Uterus (tissue), 3 donors: ENCODE measurements at regions not wholly inside any gene's neighbourhood (a gene's known extent, or its start where the extent isn't known, plus 50 kb on each side); places are given as distances from the start of the nearest gene placed in this dataset.

Source experiments
- DNase-seq, 2 donors: peaks; one replicate each; pipeline ENCODE4 v3.0.0-alpha.2; 2019 to 2020
- H3K27ac ChIP-seq, 2 donors: fragments of 200-600 bp; sonication (generic); 1 replicate in 1 of 2; 2 replicates in 1 of 2; pipeline ENCODE4 v1.5.1; 2016 to 2018
- H3K27me3 ChIP-seq, 2 donors: fragments of 200-600 bp; sonication (generic); one replicate each; pipeline ENCODE4 v1.5.1; 2018 to 2019; ENCODE audit warnings: control low read depth in 1 of 2
- H3K36me3 ChIP-seq, 2 donors: fragments of 200-600 bp; sonication (generic); one replicate each; pipeline ENCODE4 v1.5.1; 2019; ENCODE audit warnings: control low read depth in 1 of 2
- H3K4me1 ChIP-seq, 2 donors: fragments of 200-600 bp; sonication (generic); one replicate each; pipeline ENCODE4 v1.5.1; 2018 to 2019; ENCODE audit warnings: control low read depth in 1 of 2
- H3K4me3 ChIP-seq, 2 donors: fragments of 200-600 bp; sonication (generic); 1 replicate in 1 of 2; 2 replicates in 1 of 2; pipeline ENCODE4 v1.5.1; 2018 to 2019; ENCODE audit warnings: mild to moderate bottlenecking in 1 of 2
- H3K9me3 ChIP-seq, 2 donors: fragments of 200-600 bp; sonication (generic); one replicate each; pipeline ENCODE4 v1.5.1; 2019; ENCODE audit warnings: control low read depth in 1 of 2
- CTCF ChIP-seq, 4 experiments: fragments of 200-600 bp in 2 of 4; fragments of 450-650 bp in 2 of 4; sonication (generic) in 2 of 4; IDR thresholded peaks; one replicate each; pipeline ENCODE4 v1.5.1; 2016 to 2019; ENCODE audit warnings: antibody characterized with exemption in 4 of 4, mild to moderate bottlenecking in 2 of 4, moderate library complexity in 1 of 4
- POLR2A ChIP-seq, 2 donors: fragments of 450-650 bp; IDR thresholded peaks; one replicate each; pipeline ENCODE4 v1.6.1; 2016; ENCODE audit warnings: antibody characterized with exemption in 2 of 2, mild to moderate bottlenecking in 1 of 2, moderate library complexity in 1 of 2
- intact Hi-C: fragments of 100-400 bp; cut with DNase I; formaldehyde crosslinking; loops from one replicate; pipeline ENCODE4 v1.15.1; 2023; ENCODE audit warnings: low total_unique reads
- donor health status: DM: yes; HTN: yes; CAD: no.

GRCh38 chr1:209324901-209325871 is 258.3 kb upstream of the CAMK1G start:
- H3K9me3 ChIP-seq: no peaks in the 10 kb centered on the region
- no peaks in the 10 kb centered on the region for H3K4me1 ChIP-seq
- H3K36me3 ChIP-seq: no peaks in the 10 kb centered on the region
- DNase-seq: peak in 1 of 2 donors; percentile 28
- TF ChIP-seq CTCF (IDR thresholded peaks at IDR 0.05) (no peak), POLR2A (IDR thresholded peaks at IDR 0.05) (no peak)
- peak overlapping the region; percentile 10 to 13 for H3K27ac ChIP-seq
- no peaks in the 10 kb centered on the region for H3K27me3 ChIP-seq
- intact Hi-C loops: no loop called here
- no peak overlapping the region for H3K4me3 ChIP-seq

- Histone ChIP-seq H3K4me1 (no peaks in the 10 kb centered on the region), H3K4me3 (no peak overlapping the region), H3K36me3 (no peaks in the 10 kb centered on the region), H3K27me3 (no peaks in the 10 kb centered on the region), H3K9me3 (no peaks in the 10 kb centered on the region), H3K27ac (peak overlapping the region in 1 of 2 donors; percentile 8)
- no peak for DNase-seq
- no peak for TF ChIP-seq POLR2A (IDR thresholded peaks at IDR 0.05)
- intact Hi-C loops: no loop called here
Observed at GRCh38 chr1:209326076-209326475, 257.4 kb upstream of the CAMK1G start.

- Histone ChIP-seq H3K36me3 (no peaks in the 10 kb centered on the region), H3K4me3 (no peak overlapping the region), H3K9me3 (no peaks in the 10 kb centered on the region), H3K4me1 (no peaks in the 10 kb centered on the region), H3K27me3 (no peaks in the 10 kb centered on the region), H3K27ac (no peak overlapping the region)
- intact Hi-C loops: no loop called here
- no peak for DNase-seq
- TF ChIP-seq POLR2A (IDR thresholded peaks at IDR 0.05) (no peak), CTCF (IDR thresholded peaks at IDR 0.05) (no peak)
Observed at GRCh38 chr1:209326831-209327230, 256.7 kb upstream of the CAMK1G start.

- H3K27me3 ChIP-seq: no peaks in the 10 kb centered on the region
- TF ChIP-seq CTCF (IDR thresholded peaks at IDR 0.05) (no peak), POLR2A (IDR thresholded peaks at IDR 0.05) (no peak)
- H3K9me3 ChIP-seq: no peaks in the 10 kb centered on the region
- intact Hi-C loops: no loop called here
- H3K4me1 ChIP-seq: no peaks in the 10 kb centered on the region
- H3K27ac ChIP-seq: no peak overlapping the region
- H3K4me3 ChIP-seq: no peak overlapping the region
- DNase-seq: no peak
- no peaks in the 10 kb centered on the region for H3K36me3 ChIP-seq
Observed at GRCh38 chr1:209328196-209328595, 255.3 kb upstream of the CAMK1G start.

GRCh38 chr1:209335178-209335577 is 248.3 kb upstream of the CAMK1G start:
- no peaks in the 10 kb centered on the region for H3K9me3 ChIP-seq
- no peak for DNase-seq
- no peak overlapping the region for H3K4me3 ChIP-seq
- intact Hi-C loops: no loop called here
- H3K27me3 ChIP-seq: no peaks in the 10 kb centered on the region
- H3K27ac ChIP-seq: no peak overlapping the region
- peak in 1 of 4 experiments; percentile 53 for TF ChIP-seq CTCF (IDR thresholded peaks at IDR 0.05)
- no peak for TF ChIP-seq POLR2A (IDR thresholded peaks at IDR 0.05)
- no peaks in the 10 kb centered on the region for H3K4me1 ChIP-seq
- no peaks in the 10 kb centered on the region for H3K36me3 ChIP-seq
